ENCODE measurements at regions not wholly inside any gene's neighbourhood (a gene's known extent, or its start where the extent isn't known, plus 50 kb on each side); places are given as distances from the start of the nearest gene placed in this dataset.

DNA sequence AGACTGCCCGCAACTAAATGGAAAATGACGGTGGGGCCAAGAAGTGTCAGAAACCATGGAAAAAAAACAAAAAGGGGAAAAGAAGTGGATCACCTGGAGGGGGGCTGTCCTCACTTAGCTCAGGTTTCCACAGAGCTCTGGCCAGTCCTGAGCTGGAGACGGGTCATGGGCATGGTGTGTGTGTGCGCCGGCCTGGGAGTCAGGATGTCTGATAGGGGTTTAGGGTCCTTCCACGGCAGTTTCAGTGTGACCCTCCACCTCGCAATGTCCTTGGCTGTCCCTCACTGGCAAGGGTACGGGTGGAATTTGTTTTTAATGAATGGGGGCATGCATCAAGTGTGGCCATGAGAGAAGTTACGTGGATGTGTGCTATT, 133.2 kb upstream of the MEIS1 start:
- TF ChIP-seq, protein P1, sequence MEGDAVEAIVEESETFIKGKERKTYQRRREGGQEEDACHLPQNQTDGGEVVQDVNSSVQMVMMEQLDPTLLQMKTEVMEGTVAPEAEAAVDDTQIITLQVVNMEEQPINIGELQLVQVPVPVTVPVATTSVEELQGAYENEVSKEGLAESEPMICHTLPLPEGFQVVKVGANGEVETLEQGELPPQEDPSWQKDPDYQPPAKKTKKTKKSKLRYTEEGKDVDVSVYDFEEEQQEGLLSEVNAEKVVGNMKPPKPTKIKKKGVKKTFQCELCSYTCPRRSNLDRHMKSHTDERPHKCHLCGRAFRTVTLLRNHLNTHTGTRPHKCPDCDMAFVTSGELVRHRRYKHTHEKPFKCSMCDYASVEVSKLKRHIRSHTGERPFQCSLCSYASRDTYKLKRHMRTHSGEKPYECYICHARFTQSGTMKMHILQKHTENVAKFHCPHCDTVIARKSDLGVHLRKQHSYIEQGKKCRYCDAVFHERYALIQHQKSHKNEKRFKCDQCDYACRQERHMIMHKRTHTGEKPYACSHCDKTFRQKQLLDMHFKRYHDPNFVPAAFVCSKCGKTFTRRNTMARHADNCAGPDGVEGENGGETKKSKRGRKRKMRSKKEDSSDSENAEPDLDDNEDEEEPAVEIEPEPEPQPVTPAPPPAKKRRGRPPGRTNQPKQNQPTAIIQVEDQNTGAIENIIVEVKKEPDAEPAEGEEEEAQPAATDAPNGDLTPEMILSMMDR (IDR thresholded peaks at IDR 0.05), result no peak
- no peak for TF ChIP-seq POLR2A (IDR thresholded peaks at IDR 0.05)
